ENCODE measurements at regions not wholly inside any gene's neighbourhood (a gene's known extent, or its start where the extent isn't known, plus 50 kb on each side); places are given as distances from the start of the nearest gene placed in this dataset.

DNA sequence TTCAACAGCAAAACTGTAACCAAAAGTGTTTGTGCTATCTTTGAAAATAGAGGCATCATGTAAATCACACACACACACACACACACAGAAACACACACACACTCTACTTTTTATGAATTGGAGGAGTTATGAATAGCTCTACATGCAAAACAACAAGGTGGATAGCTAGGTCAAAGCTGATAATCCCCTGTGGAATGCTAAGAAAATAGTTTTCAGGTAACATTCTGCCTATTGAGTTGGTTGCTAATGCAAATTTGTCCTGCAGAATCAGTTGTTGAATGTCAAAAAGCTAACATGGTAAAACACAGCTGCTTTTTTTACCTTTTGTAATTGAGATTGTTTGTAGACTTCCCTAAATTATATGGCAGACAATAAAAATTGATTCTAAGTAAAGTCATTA, 1658.4 kb upstream of the RAG2 start (continued):
- TF ChIP-seq, protein P1, sequence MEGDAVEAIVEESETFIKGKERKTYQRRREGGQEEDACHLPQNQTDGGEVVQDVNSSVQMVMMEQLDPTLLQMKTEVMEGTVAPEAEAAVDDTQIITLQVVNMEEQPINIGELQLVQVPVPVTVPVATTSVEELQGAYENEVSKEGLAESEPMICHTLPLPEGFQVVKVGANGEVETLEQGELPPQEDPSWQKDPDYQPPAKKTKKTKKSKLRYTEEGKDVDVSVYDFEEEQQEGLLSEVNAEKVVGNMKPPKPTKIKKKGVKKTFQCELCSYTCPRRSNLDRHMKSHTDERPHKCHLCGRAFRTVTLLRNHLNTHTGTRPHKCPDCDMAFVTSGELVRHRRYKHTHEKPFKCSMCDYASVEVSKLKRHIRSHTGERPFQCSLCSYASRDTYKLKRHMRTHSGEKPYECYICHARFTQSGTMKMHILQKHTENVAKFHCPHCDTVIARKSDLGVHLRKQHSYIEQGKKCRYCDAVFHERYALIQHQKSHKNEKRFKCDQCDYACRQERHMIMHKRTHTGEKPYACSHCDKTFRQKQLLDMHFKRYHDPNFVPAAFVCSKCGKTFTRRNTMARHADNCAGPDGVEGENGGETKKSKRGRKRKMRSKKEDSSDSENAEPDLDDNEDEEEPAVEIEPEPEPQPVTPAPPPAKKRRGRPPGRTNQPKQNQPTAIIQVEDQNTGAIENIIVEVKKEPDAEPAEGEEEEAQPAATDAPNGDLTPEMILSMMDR (IDR thresholded peaks at IDR 0.05 in 2 of 3, conservative IDR thresholded peaks at IDR 0.05 in 1 of 3; ENCODE audit: borderline replicate concordance in 1 of 3, insufficient read depth in 1 of 3, low read depth in 2 of 3, low read length in 2 of 3): no peak
- TF ChIP-seq CEBPB (IDR thresholded peaks at IDR 0.05; ENCODE audit: low read depth): no peak
- TF ChIP-seq ELF1 (IDR thresholded peaks at IDR 0.05; ENCODE audit: borderline replicate concordance, low read depth): no peak
- no peak for TF ChIP-seq ZNF274 (IDR thresholded peaks at IDR 0.05; ENCODE audit: low read depth, low read length)

- no peak for TF ChIP-seq TCF7L2 (IDR thresholded peaks at IDR 0.05; ENCODE audit: borderline replicate concordance, extremely low read depth, insufficient read depth, insufficient read length)
- no peak for TF ChIP-seq SRF (IDR thresholded peaks at IDR 0.05; ENCODE audit: low read depth)
- TF ChIP-seq YY1 (IDR thresholded peaks at IDR 0.05; ENCODE audit: extremely low read depth, insufficient replicate concordance, low read depth, low read length): no peak
- no peak for TF ChIP-seq EGR1 (IDR thresholded peaks at IDR 0.05; ENCODE audit: low read depth)
- TF ChIP-seq RAD21 (IDR thresholded peaks at IDR 0.05; ENCODE audit: low read depth): no peak
- TF ChIP-seq EZH2phosphoT487 (IDR thresholded peaks at IDR 0.05; ENCODE audit: borderline replicate concordance): no peak
- no peak for TF ChIP-seq JUND (IDR thresholded peaks at IDR 0.05)
- no peak for TF ChIP-seq MAX (IDR thresholded peaks at IDR 0.05)
- TF ChIP-seq, protein P2, sequence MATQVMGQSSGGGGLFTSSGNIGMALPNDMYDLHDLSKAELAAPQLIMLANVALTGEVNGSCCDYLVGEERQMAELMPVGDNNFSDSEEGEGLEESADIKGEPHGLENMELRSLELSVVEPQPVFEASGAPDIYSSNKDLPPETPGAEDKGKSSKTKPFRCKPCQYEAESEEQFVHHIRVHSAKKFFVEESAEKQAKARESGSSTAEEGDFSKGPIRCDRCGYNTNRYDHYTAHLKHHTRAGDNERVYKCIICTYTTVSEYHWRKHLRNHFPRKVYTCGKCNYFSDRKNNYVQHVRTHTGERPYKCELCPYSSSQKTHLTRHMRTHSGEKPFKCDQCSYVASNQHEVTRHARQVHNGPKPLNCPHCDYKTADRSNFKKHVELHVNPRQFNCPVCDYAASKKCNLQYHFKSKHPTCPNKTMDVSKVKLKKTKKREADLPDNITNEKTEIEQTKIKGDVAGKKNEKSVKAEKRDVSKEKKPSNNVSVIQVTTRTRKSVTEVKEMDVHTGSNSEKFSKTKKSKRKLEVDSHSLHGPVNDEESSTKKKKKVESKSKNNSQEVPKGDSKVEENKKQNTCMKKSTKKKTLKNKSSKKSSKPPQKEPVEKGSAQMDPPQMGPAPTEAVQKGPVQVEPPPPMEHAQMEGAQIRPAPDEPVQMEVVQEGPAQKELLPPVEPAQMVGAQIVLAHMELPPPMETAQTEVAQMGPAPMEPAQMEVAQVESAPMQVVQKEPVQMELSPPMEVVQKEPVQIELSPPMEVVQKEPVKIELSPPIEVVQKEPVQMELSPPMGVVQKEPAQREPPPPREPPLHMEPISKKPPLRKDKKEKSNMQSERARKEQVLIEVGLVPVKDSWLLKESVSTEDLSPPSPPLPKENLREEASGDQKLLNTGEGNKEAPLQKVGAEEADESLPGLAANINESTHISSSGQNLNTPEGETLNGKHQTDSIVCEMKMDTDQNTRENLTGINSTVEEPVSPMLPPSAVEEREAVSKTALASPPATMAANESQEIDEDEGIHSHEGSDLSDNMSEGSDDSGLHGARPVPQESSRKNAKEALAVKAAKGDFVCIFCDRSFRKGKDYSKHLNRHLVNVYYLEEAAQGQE (IDR thresholded peaks at IDR 0.05; ENCODE audit: low read depth): no peak
- no peak for TF ChIP-seq SP1 (IDR thresholded peaks at IDR 0.05; ENCODE audit: low read depth)
- TF ChIP-seq, protein P3, sequence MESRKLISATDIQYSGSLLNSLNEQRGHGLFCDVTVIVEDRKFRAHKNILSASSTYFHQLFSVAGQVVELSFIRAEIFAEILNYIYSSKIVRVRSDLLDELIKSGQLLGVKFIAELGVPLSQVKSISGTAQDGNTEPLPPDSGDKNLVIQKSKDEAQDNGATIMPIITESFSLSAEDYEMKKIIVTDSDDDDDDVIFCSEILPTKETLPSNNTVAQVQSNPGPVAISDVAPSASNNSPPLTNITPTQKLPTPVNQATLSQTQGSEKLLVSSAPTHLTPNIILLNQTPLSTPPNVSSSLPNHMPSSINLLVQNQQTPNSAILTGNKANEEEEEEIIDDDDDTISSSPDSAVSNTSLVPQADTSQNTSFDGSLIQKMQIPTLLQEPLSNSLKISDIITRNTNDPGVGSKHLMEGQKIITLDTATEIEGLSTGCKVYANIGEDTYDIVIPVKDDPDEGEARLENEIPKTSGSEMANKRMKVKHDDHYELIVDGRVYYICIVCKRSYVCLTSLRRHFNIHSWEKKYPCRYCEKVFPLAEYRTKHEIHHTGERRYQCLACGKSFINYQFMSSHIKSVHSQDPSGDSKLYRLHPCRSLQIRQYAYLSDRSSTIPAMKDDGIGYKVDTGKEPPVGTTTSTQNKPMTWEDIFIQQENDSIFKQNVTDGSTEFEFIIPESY (IDR thresholded peaks at IDR 0.05; ENCODE audit: extremely low read depth, insufficient replicate concordance, low read length): no peak
- TF ChIP-seq CEBPB (IDR thresholded peaks at IDR 0.05; ENCODE audit: low read depth): no peak
- Histone ChIP-seq H3K9me3 (ENCODE audit: control insufficient read depth in 1 of 2, insufficient read depth in 1 of 2, low read depth in 1 of 2, low read length in 2 of 2) (peaks cover 4 to 10% of the 10 kb centered on the region in 2 experiments; a peak in 2 of 4 replicates), H2AFZ (ENCODE audit: low read depth, low read length, poor library complexity, severe bottlenecking) (no peak overlapping the region), H3K9me2 (ENCODE audit: insufficient read depth) (no peaks in the 10 kb centered on the region), H3K27me3 (ENCODE audit: insufficient read depth, low read length) (no peaks in the 10 kb centered on the region), H3K36me3 (ENCODE audit: control insufficient read depth in 1 of 2, insufficient read depth in 2 of 2, low read length in 2 of 2) (no peaks in the 10 kb centered on the region), H3K9ac (ENCODE audit: low read length) (no peak overlapping the region), H4K20me1 (ENCODE audit: insufficient read depth) (no peaks in the 10 kb centered on the region), H3K27ac (ENCODE audit: low read depth, low read length) (no peak overlapping the region), H3K79me2 (ENCODE audit: insufficient read depth, low read length) (no peaks in the 10 kb centered on the region), H3K4me2 (ENCODE audit: low read length) (no peak overlapping the region), H3K4me3 (replicated peaks in 1 of 2; ENCODE audit: low read depth in 1 of 2, low read length in 2 of 2) (no peak overlapping the region), H3K4me1 (ENCODE audit: control insufficient read depth in 1 of 2, insufficient read depth in 2 of 2, low read length in 2 of 2) (no peaks in the 10 kb centered on the region)
- no TSS peak for BruUV-seq (replicated peaks)
- DNase-seq (ENCODE audit: low read depth, low spot score) (no peak), ATAC-seq (no peak)
- ChIA-PET POLR2A (no interaction called here), RAD21 (ENCODE audit: low non-redundant PET in 1 of 2, low total read pairs in 2 of 2, uncharacterized antibody in 2 of 2, unreplicated experiment in 2 of 2) (no interaction called here), CTCF (no interaction called here)
- intact Hi-C loops (cut with micrococcal nuclease): no loop called here
These were observed 1656.9 kb upstream of the RAG2 start for GRCh38 chr11:38254913-38255312.
